Type B pancreatic cell (in vitro differentiated cells): ENCODE measurements at regions not wholly inside any gene's neighbourhood (a gene's known extent, or its start where the extent isn't known, plus 50 kb on each side); places are given as distances from the start of the nearest gene placed in this dataset.
"Not testable (repeated sequence)": the region's sequence is repeated elsewhere in the genome, so short reads cannot be mapped to it uniquely, and the experiment has no call there.

ENCODE experiments used
- DNase-seq: peaks from one replicate; pipeline ENCODE4 v3.0.0; 2021; ENCODE audit warnings: mixed read lengths; ENCODE audit not compliant: unreplicated experiment; ENCODE audit errors: extremely low spot score
- H3K27ac Mint-ChIP-seq: 2 replicates; pipeline ENCODE4 v1.8.0; 2021; ENCODE audit warnings: mild to moderate bottlenecking, mixed read lengths
- H3K27me3 Mint-ChIP-seq: 2 replicates; pipeline ENCODE4 v1.8.0; 2021; ENCODE audit warnings: mixed read lengths
- H3K36me3 Mint-ChIP-seq: 2 replicates; pipeline ENCODE4 v1.8.0; 2021; ENCODE audit warnings: mixed read lengths
- H3K4me1 Mint-ChIP-seq: one replicate; pipeline ENCODE4 v1.8.0; 2021; ENCODE audit warnings: mixed read lengths; ENCODE audit not compliant: unreplicated experiment
- H3K4me3 Mint-ChIP-seq: 2 replicates; pipeline ENCODE4 v1.8.0; 2021; ENCODE audit warnings: mild to moderate bottlenecking, mixed read lengths
- H3K9me3 Mint-ChIP-seq: 2 replicates; pipeline ENCODE4 v1.8.0; 2021; ENCODE audit warnings: mixed read lengths
- TF ChIP-seq, protein P1 (sequence below): fragments of 200-600 bp; sonication (generic); conservative IDR thresholded peaks from 2 replicates; pipeline ENCODE4 v1.5.0; 2021; ENCODE audit warnings: antibody characterized with exemption, mild to moderate bottlenecking

DNA sequence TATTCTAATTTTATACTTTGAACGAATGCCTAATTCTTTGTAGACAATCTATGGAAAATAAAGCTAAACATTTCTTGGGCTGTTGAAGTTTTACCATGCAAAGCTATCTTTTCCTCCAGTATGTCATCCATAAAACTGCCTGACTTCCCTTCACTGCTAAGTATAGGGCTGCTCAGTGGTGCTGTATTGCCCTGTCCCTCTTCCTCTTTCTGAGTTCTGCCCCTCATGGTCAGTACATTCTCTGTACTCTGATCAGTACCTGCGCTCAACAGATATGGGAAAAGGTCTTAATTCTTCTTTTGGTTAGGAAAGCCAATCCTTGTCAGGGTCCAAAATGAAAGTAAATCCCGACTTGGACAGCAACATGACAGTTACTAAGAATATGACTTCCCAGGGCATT is 321.9 kb downstream of the RAD51AP2 start:
- Mint-ChIP-seq H3K4me3 (no peak overlapping the region), H3K27ac (no peak overlapping the region), H3K9me3 (no peaks in the 10 kb centered on the region), H3K36me3 (no peaks in the 10 kb centered on the region), H3K27me3 (no peaks in the 10 kb centered on the region), H3K4me1 (no peaks in the 10 kb centered on the region)
- no peak for DNase-seq
- TF ChIP-seq, protein P1, sequence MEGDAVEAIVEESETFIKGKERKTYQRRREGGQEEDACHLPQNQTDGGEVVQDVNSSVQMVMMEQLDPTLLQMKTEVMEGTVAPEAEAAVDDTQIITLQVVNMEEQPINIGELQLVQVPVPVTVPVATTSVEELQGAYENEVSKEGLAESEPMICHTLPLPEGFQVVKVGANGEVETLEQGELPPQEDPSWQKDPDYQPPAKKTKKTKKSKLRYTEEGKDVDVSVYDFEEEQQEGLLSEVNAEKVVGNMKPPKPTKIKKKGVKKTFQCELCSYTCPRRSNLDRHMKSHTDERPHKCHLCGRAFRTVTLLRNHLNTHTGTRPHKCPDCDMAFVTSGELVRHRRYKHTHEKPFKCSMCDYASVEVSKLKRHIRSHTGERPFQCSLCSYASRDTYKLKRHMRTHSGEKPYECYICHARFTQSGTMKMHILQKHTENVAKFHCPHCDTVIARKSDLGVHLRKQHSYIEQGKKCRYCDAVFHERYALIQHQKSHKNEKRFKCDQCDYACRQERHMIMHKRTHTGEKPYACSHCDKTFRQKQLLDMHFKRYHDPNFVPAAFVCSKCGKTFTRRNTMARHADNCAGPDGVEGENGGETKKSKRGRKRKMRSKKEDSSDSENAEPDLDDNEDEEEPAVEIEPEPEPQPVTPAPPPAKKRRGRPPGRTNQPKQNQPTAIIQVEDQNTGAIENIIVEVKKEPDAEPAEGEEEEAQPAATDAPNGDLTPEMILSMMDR = no peak

DNA sequence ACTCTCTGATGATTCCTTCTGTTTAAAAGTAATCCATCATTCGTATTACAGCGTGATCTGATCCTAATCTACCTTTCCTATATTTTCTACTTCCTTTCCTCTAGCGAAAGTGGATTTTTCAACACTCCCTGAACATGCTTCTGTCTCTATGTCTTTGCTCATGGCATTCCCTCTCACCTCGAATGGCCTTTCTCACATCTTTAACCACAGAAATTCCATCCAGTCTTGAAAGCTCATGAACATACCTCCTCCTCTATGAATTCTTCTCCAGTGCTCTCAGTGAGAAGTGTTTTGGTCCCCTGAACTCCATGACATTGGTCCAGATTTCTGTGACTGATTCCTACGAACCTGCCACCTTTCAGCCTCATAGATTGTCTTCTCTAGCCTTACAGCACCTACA is 323.2 kb downstream of the RAD51AP2 start:
- H3K27me3 Mint-ChIP-seq = no peaks in the 10 kb centered on the region
- no peak for DNase-seq
- no peak overlapping the region for H3K27ac Mint-ChIP-seq
- no peaks in the 10 kb centered on the region for H3K4me1 Mint-ChIP-seq
- H3K9me3 Mint-ChIP-seq = no peaks in the 10 kb centered on the region
- H3K36me3 Mint-ChIP-seq = no peaks in the 10 kb centered on the region
- TF ChIP-seq, protein P1 = no peak
- H3K4me3 Mint-ChIP-seq = no peak overlapping the region

DNA sequence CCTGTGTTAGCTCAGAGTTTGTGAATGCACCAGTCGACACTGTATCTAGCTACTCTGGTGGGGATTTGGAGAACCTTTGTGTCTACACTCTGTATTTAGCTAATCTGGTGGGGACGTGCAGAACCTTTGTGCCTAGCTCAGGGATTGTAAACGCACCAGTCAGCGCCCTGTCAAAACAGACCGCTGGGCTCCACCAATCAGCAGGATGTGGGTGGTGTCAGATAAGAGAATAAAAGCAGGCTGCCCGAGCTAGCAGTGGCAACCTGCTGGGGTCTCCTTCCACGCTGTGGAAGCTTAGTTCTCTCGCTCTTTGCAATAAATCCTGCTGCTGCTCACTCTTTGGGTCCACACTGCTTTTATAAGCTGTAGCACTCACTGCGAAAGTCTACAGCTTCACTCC is 324.2 kb downstream of the RAD51AP2 start:
- no peak overlapping the region for H3K4me3 Mint-ChIP-seq

DNA sequence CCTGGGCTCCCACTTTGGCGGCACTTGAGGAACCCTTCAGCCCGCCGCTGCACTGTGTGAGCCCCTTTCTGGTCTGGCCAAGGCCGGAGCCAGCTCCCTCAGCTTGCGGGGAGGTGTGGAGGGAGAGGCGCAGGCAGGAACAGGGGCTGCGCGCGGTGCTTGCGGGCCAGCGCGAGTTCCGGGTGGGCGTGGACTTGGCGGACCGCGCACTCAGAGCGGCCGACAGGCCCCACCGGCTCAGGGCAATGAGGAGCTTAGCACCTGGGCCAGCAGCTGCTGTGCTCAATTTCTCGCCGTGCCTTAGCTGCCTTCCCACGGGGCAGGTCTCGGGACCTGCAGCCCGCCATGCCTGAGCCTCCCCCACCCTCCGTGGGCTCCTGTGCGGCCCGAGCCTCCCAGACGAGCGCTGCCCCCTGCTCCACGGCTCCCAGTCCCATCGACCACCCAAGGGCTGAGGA is 324.8 kb downstream of the RAD51AP2 start:
- not testable (repeated sequence) for H3K9me3 Mint-ChIP-seq, H3K27ac Mint-ChIP-seq, H3K27me3 Mint-ChIP-seq, H3K36me3 Mint-ChIP-seq, H3K4me3 Mint-ChIP-seq, H3K4me1 Mint-ChIP-seq, DNase-seq

More for the DNA sequence above, 324.2 kb downstream of the RAD51AP2 start:
- H3K4me1 Mint-ChIP-seq = no peaks in the 10 kb centered on the region
- H3K9me3 Mint-ChIP-seq = no peaks in the 10 kb centered on the region
- no peaks in the 10 kb centered on the region for H3K27me3 Mint-ChIP-seq
- DNase-seq = no peak
- H3K27ac Mint-ChIP-seq = no peak overlapping the region
- TF ChIP-seq, protein P1 = no peak
- no peaks in the 10 kb centered on the region for H3K36me3 Mint-ChIP-seq

DNA sequence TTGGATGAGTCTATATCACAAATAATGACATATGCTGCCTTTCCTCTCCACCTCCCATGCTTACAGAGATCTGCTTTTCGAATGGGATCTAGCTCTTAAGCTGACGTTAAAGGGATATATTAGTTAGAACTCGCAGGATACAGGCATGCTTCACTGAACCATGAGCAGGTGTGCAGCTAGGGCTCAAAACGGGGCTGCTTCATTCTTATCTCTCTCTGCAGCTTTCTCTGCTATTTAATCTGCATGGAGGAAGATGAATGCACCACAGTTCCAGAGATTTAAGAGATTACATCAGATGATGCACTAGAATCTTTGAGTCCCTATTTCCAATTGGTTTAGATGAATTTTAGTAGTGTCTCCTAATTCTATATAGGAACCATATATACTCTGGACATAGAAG is 327.0 kb downstream of the RAD51AP2 start:
- H3K9me3 Mint-ChIP-seq = no peaks in the 10 kb centered on the region
- no peaks in the 10 kb centered on the region for H3K27me3 Mint-ChIP-seq

DNA sequence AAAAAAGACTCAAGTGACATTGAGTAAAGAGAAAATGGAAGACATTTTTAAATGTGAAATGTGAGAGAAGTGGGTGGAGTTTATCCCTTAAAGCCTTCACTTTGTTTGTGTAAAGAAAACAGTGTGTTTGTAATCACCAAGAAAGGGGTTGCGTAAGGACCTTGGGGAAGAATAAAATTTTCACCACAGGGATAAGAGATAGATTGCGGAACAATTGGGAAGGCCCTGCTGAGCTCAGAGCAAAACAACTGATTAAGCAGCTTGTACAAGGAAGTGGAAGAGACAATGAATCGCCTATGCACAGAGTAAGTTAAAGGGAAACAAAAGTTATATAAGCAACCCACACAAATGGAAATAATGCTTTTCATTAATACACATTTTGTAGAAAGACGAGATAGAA is 327.7 kb downstream of the RAD51AP2 start:
- no peaks in the 10 kb centered on the region for H3K36me3 Mint-ChIP-seq
- no peak for DNase-seq
- no peaks in the 10 kb centered on the region for H3K27me3 Mint-ChIP-seq
- no peak overlapping the region for H3K4me3 Mint-ChIP-seq
- no peaks in the 10 kb centered on the region for H3K9me3 Mint-ChIP-seq
- TF ChIP-seq, protein P1 = no peak
- no peaks in the 10 kb centered on the region for H3K4me1 Mint-ChIP-seq
- H3K27ac Mint-ChIP-seq = no peak overlapping the region

More for the DNA sequence above, 327.0 kb downstream of the RAD51AP2 start:
- no peaks in the 10 kb centered on the region for H3K36me3 Mint-ChIP-seq
- H3K4me3 Mint-ChIP-seq = no peak overlapping the region
- no peaks in the 10 kb centered on the region for H3K4me1 Mint-ChIP-seq
- no peak for DNase-seq
- no peak overlapping the region for H3K27ac Mint-ChIP-seq
- TF ChIP-seq, protein P1 = no peak
